ENCODE measurements at regions not wholly inside any gene's neighbourhood (a gene's known extent, or its start where the extent isn't known, plus 50 kb on each side); places are given as distances from the start of the nearest gene placed in this dataset.

DNA sequence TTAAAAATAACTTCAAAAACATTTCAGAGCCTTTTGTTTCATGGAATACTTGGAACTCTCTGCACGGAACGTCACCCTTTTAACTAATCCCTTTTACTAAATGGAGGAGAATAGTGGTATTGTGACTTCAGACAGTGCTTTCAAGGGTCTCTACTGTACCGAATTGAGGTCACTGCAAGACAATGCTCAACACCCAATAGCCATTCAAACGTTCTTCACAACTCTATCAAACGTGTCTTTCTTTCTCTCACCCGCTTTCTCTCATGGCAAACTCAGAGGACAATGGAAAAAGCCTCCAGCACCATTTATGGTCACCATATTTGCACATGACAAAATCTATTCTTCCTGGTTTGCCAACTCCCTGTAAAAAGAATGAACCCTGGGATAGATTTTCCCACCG lies 132.1 kb upstream of the SOX5 start:
- Histone ChIP-seq H3K4me3 (ENCODE audit: low read depth, low read length) (no peak overlapping the region), H3K27me3 (ENCODE audit: control insufficient read depth, insufficient read depth, low read length) (no peaks in the 10 kb centered on the region), H3K36me3 (ENCODE audit: control insufficient read depth, insufficient read depth, low read length) (no peaks in the 10 kb centered on the region)

GRCh38 chr12:24081092-24081529 lies 131.6 kb upstream of the SOX5 start:
- Histone ChIP-seq H3K27ac (ENCODE audit: low read depth, low read length) (no peak overlapping the region), H3K4me1 (ENCODE audit: control insufficient read depth, insufficient read depth, low read length) (peaks cover 14% of the 10 kb centered on the region), H3K9me3 (ENCODE audit: control insufficient read depth, insufficient read depth, low read length) (no peaks in the 10 kb centered on the region), H3K27me3 (ENCODE audit: control insufficient read depth, insufficient read depth, low read length) (no peaks in the 10 kb centered on the region), H3K9ac (ENCODE audit: low read depth, low read length) (no peak overlapping the region), H3K4me3 (ENCODE audit: low read depth, low read length) (no peak overlapping the region), H3K36me3 (ENCODE audit: control insufficient read depth, insufficient read depth, low read length) (no peaks in the 10 kb centered on the region)

More for the DNA sequence above, 132.1 kb upstream of the SOX5 start:
- Histone ChIP-seq H3K4me1 (ENCODE audit: control insufficient read depth, insufficient read depth, low read length) (peaks cover 13% of the 10 kb centered on the region), H3K9me3 (ENCODE audit: control insufficient read depth, insufficient read depth, low read length) (no peaks in the 10 kb centered on the region), H3K27ac (ENCODE audit: low read depth, low read length) (no peak overlapping the region), H3K9ac (ENCODE audit: low read depth, low read length) (no peak overlapping the region)

DNA sequence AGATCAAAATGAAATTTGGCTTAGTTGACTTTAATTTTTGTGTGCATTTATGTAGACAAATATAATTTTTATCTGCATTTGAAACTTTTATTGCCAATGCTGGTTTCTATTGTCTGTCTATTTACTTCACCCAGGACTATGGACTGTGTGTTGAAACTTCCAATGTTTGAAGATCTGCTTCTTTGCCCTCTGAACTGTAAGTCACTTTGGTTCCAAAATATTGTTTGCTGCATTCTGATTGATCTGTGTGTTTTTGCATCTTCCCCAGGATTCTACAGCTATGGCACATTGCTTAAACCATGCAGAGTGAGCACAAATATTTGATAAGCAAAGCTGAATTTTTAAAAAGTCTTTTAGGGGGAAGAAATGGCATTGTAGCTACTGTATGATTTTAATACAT lies 131.0 kb upstream of the SOX5 start:
- peaks cover 21% of the 10 kb centered on the region for H3K4me1 ChIP-seq (ENCODE audit: control insufficient read depth, insufficient read depth, low read length)
- no peaks in the 10 kb centered on the region for H3K9me3 ChIP-seq (ENCODE audit: control insufficient read depth, insufficient read depth, low read length)
- no peaks in the 10 kb centered on the region for H3K36me3 ChIP-seq (ENCODE audit: control insufficient read depth, insufficient read depth, low read length)
- no peak overlapping the region for H3K9ac ChIP-seq (ENCODE audit: low read depth, low read length)
- no peak overlapping the region for H3K27ac ChIP-seq (ENCODE audit: low read depth, low read length)
- no peaks in the 10 kb centered on the region for H3K27me3 ChIP-seq (ENCODE audit: control insufficient read depth, insufficient read depth, low read length)
- H3K4me3 ChIP-seq (ENCODE audit: low read depth, low read length) = no peak overlapping the region

GRCh38 chr12:24079083-24079482 lies 129.6 kb upstream of the SOX5 start:
- H3K27me3 ChIP-seq (ENCODE audit: control insufficient read depth, insufficient read depth, low read length) = no peaks in the 10 kb centered on the region
- H3K36me3 ChIP-seq (ENCODE audit: control insufficient read depth, insufficient read depth, low read length) = no peaks in the 10 kb centered on the region
- no peak overlapping the region for H3K27ac ChIP-seq (ENCODE audit: low read depth, low read length)
- H3K4me3 ChIP-seq (ENCODE audit: low read depth, low read length) = no peak overlapping the region
- H3K9me3 ChIP-seq (ENCODE audit: control insufficient read depth, insufficient read depth, low read length) = no peaks in the 10 kb centered on the region
- no peak overlapping the region for H3K9ac ChIP-seq (ENCODE audit: low read depth, low read length)
- H3K4me1 ChIP-seq (ENCODE audit: control insufficient read depth, insufficient read depth, low read length) = peaks cover 22% of the 10 kb centered on the region

DNA sequence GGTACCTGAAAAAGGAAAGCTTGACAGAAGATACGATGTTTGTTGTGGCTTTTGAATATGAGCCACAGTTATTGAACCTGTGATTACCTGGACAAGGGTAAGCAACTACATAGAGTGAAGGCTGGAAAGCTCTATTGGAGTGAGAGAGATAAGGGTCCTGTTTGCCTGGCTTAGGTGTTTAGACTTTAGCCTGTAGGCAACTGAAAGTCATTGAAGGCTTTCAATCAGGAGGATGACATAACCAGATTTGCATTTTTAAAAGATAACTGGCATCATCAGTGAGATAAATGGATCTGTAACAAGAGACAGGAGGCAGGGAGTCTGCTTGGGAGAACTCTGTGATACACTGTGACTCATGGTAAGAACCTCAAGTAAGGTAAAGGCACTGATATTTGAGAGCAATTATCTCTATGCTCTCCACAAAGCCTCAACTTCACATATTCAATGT lies 128.9 kb upstream of the SOX5 start:
- H3K36me3 ChIP-seq (ENCODE audit: control insufficient read depth, insufficient read depth, low read length) = no peaks in the 10 kb centered on the region
- no peaks in the 10 kb centered on the region for H3K27me3 ChIP-seq (ENCODE audit: control insufficient read depth, insufficient read depth, low read length)
- H3K9ac ChIP-seq (ENCODE audit: low read depth, low read length) = no peak overlapping the region
- no peak overlapping the region for H3K27ac ChIP-seq (ENCODE audit: low read depth, low read length)
- H3K4me1 ChIP-seq (ENCODE audit: control insufficient read depth, insufficient read depth, low read length) = peaks cover 22% of the 10 kb centered on the region
- no peak overlapping the region for H3K4me3 ChIP-seq (ENCODE audit: low read depth, low read length)
- H3K9me3 ChIP-seq (ENCODE audit: control insufficient read depth, insufficient read depth, low read length) = no peaks in the 10 kb centered on the region

DNA sequence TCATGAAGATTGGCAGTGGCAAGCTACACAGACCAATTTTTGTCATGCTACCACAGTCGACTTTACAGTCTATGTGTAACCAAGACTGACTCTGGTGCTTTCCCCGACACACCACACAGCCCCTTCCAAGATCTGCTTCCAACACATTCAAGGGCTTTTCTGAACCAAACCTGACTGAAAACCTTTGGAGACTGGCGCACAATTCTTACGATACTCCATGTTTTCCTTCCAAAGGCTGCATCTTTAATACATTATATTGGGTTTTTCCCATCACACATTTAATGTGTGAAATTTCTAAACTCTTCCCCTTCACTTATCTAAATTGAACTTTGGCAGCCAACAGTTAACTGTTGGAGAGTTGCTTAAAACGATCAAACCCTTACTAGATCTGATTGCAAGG lies 127.7 kb upstream of the SOX5 start:
- Histone ChIP-seq H3K36me3 (ENCODE audit: control insufficient read depth, insufficient read depth, low read length) (no peaks in the 10 kb centered on the region), H3K9ac (ENCODE audit: low read depth, low read length) (no peak overlapping the region), H3K4me3 (ENCODE audit: low read depth, low read length) (no peak overlapping the region), H3K27me3 (ENCODE audit: control insufficient read depth, insufficient read depth, low read length) (no peaks in the 10 kb centered on the region), H3K9me3 (ENCODE audit: control insufficient read depth, insufficient read depth, low read length) (no peaks in the 10 kb centered on the region), H3K4me1 (ENCODE audit: control insufficient read depth, insufficient read depth, low read length) (peaks cover 22% of the 10 kb centered on the region), H3K27ac (ENCODE audit: low read depth, low read length) (no peak overlapping the region)

- Histone ChIP-seq H3K9me3 (ENCODE audit: control insufficient read depth, insufficient read depth, low read length) (no peaks in the 10 kb centered on the region), H3K27me3 (ENCODE audit: control insufficient read depth, insufficient read depth, low read length) (no peaks in the 10 kb centered on the region), H3K9ac (ENCODE audit: low read depth, low read length) (no peak overlapping the region), H3K4me3 (ENCODE audit: low read depth, low read length) (no peak overlapping the region), H3K36me3 (ENCODE audit: control insufficient read depth, insufficient read depth, low read length) (no peaks in the 10 kb centered on the region), H3K4me1 (ENCODE audit: control insufficient read depth, insufficient read depth, low read length) (peaks cover 14% of the 10 kb centered on the region), H3K27ac (ENCODE audit: low read depth, low read length) (no peak overlapping the region)
Measured at GRCh38 chr12:24075650-24076049, 126.2 kb upstream of the SOX5 start.

DNA sequence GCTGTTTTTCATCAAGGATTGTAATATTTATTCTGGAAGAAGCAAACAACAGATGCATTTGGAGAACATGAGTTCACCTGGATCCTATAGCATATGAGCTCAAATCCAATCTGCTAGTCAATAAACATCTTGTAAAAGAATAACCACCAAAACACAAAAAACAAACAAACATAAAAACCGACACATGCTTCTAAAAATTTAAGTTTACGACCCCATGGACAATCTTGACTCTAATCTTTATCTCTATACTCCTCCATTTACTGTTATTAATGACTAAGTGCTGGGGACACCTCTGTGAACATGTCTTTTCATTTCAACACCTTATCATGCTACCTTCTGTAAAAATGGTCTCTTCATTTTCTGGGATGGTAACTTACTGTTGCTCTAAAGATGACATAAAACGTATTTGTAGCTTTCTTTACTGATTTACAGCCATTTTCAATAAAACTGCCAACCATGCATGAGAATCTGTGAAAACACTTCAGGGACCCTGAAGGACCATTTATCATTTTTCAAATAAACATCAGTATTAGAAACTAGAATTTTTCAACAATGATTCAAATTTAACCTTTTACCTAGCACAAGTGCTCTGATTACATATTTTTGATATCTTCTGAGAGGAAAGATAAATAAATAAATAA lies 123.8 kb upstream of the SOX5 start:
- Histone ChIP-seq H3K9ac (ENCODE audit: low read depth, low read length) (no peak overlapping the region), H3K27me3 (ENCODE audit: control insufficient read depth, insufficient read depth, low read length) (no peaks in the 10 kb centered on the region), H3K9me3 (ENCODE audit: control insufficient read depth, insufficient read depth, low read length) (no peaks in the 10 kb centered on the region), H3K27ac (ENCODE audit: low read depth, low read length) (no peak overlapping the region), H3K36me3 (ENCODE audit: control insufficient read depth, insufficient read depth, low read length) (no peaks in the 10 kb centered on the region), H3K4me3 (ENCODE audit: low read depth, low read length) (no peak overlapping the region), H3K4me1 (ENCODE audit: control insufficient read depth, insufficient read depth, low read length) (peaks cover 18% of the 10 kb centered on the region)

DNA sequence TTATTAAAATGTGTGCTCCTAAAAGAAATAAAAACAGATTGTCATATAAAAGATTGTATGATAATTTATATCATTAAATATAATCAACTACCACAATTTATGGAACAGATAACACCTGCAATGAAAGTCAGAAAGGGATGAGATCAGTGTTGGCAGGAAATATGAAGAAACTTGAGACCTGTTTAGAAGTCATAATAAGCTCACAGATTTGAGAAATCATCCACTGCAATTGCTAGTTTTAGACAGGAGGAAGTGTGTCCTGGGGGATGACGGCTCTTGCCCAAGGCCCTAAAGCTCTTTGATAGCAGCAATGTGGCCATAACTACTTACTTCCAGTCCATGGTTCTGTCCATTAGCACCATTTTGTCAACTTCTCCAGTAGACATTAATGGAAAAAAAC lies 122.8 kb upstream of the SOX5 start:
- H3K4me1 ChIP-seq (ENCODE audit: control insufficient read depth, insufficient read depth, low read length) = peaks cover 15% of the 10 kb centered on the region
- H3K36me3 ChIP-seq (ENCODE audit: control insufficient read depth, insufficient read depth, low read length) = no peaks in the 10 kb centered on the region
- no peaks in the 10 kb centered on the region for H3K27me3 ChIP-seq (ENCODE audit: control insufficient read depth, insufficient read depth, low read length)
- H3K27ac ChIP-seq (ENCODE audit: low read depth, low read length) = no peak overlapping the region
- H3K9ac ChIP-seq (ENCODE audit: low read depth, low read length) = no peak overlapping the region
- no peak overlapping the region for H3K4me3 ChIP-seq (ENCODE audit: low read depth, low read length)
- no peaks in the 10 kb centered on the region for H3K9me3 ChIP-seq (ENCODE audit: control insufficient read depth, insufficient read depth, low read length)

DNA sequence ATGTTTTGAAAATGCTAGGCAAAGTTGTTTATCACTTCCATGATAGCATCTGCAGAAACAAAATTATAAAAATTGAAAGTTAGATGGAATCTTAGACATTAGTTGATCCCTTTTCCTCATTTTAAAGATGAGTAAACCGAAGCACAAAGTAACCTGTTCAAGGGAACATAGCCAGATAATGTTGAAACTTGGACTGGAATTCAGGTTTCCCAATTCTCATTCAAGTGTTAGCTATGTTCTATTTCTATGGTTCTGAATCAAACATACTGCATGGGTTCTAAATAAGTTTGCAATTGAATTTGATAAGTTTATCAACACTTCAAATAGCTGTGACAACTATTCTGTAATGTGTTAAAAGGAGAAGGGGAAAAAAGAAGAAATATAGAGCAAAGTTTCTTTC lies 122.4 kb upstream of the SOX5 start:
- no peaks in the 10 kb centered on the region for H3K36me3 ChIP-seq (ENCODE audit: control insufficient read depth, insufficient read depth, low read length)

GRCh38 chr12:24069532-24070395 lies 120.3 kb upstream of the SOX5 start:
- no peaks in the 10 kb centered on the region for H3K27me3 ChIP-seq (ENCODE audit: control insufficient read depth, insufficient read depth, low read length)
- peaks cover 6% of the 10 kb centered on the region; the same call in 1 of the 2 replicates for H3K4me1 ChIP-seq (ENCODE audit: control insufficient read depth, insufficient read depth, low read length)
- H3K4me3 ChIP-seq (ENCODE audit: low read depth, low read length) = no peak overlapping the region
- H3K9me3 ChIP-seq (ENCODE audit: control insufficient read depth, insufficient read depth, low read length) = no peaks in the 10 kb centered on the region
- H3K27ac ChIP-seq (ENCODE audit: low read depth, low read length) = no peak overlapping the region
- no peaks in the 10 kb centered on the region for H3K36me3 ChIP-seq (ENCODE audit: control insufficient read depth, insufficient read depth, low read length)
- H3K9ac ChIP-seq (ENCODE audit: low read depth, low read length) = no peak overlapping the region

More for the DNA sequence above, 122.4 kb upstream of the SOX5 start:
- Histone ChIP-seq H3K4me3 (ENCODE audit: low read depth, low read length) (no peak overlapping the region), H3K9me3 (ENCODE audit: control insufficient read depth, insufficient read depth, low read length) (no peaks in the 10 kb centered on the region), H3K27ac (ENCODE audit: low read depth, low read length) (no peak overlapping the region), H3K9ac (ENCODE audit: low read depth, low read length) (no peak overlapping the region), H3K4me1 (ENCODE audit: control insufficient read depth, insufficient read depth, low read length) (peaks cover 15% of the 10 kb centered on the region), H3K27me3 (ENCODE audit: control insufficient read depth, insufficient read depth, low read length) (no peaks in the 10 kb centered on the region)

Measured in HUES48 (cell line).